H1 (cell line): ENCODE measurements at regions not wholly inside any gene's neighbourhood (a gene's known extent, or its start where the extent isn't known, plus 50 kb on each side); places are given as distances from the start of the nearest gene placed in this dataset.

Experiments used
- ATF3 ChIP-seq: IDR thresholded peaks from 2 replicates; pipeline ENCODE4 v1.6.1; 2011; ENCODE audit warnings: low read depth, mild to moderate bottlenecking, low read length; ENCODE audit not compliant: insufficient read depth
- CBX8 ChIP-seq: fragments of 300-800, 300-1000 bp; sonication (generic); IDR thresholded peaks from 2 replicates; pipeline ENCODE4 v1.7.1; 2016; ENCODE audit warnings: low read depth, low read length, borderline replicate concordance
- GTF2F1 ChIP-seq: IDR thresholded peaks from 2 replicates; pipeline ENCODE4 v1.6.1; 2012; ENCODE audit warnings: low read depth, low read length, improper control_type of control experiment, borderline replicate concordance
- POU5F1 ChIP-seq: IDR thresholded peaks from 2 replicates; pipeline ENCODE4 v1.6.1; 2011; ENCODE audit warnings: low read depth, mild to moderate bottlenecking, low read length, moderate library complexity
- RNF2 ChIP-seq: fragments of 200-900, 300-1000 bp; sonication (generic); IDR thresholded peaks from 2 replicates; pipeline ENCODE4 v1.7.1; 2016; ENCODE audit warnings: borderline replicate concordance, low read depth, mild to moderate bottlenecking, antibody characterized with exemption, low read length; ENCODE audit not compliant: poor library complexity, severe bottlenecking; ENCODE audit errors: missing control alignments
- SIN3A ChIP-seq, 2 experiments: IDR thresholded peaks in 1 of 2; conservative IDR thresholded peaks in 1 of 2; 2 replicates each; pipeline ENCODE4 v1.6.1; 2011 to 2012; ENCODE audit warnings: low read length in 2 of 2, improper control_type of control experiment in 1 of 2, low read depth in 1 of 2, mild to moderate bottlenecking in 1 of 2
- TEAD4 ChIP-seq: IDR thresholded peaks from 2 replicates; pipeline ENCODE4 v1.6.1; 2012; ENCODE audit warnings: low read depth, low read length, inconsistent platforms, mixed read lengths

GRCh38 chr1:112778137-112778536, 63.0 kb upstream of the PPM1J start (continued):
- TF ChIP-seq ATF3 = no peak
- no peak for TF ChIP-seq CBX8
- TF ChIP-seq TEAD4 = no peak
- no peak for TF ChIP-seq GTF2F1
- TF ChIP-seq POU5F1 = no peak
- TF ChIP-seq RNF2 = no peak
- TF ChIP-seq SIN3A (conservative IDR thresholded peaks at IDR 0.05 in 1 of 2, IDR thresholded peaks at IDR 0.05 in 1 of 2; ENCODE audit: low read depth in 1 of 2, low read length in 2 of 2) = no peak
